H9 (cell line): ENCODE measurements at regions not wholly inside any gene's neighbourhood (a gene's known extent, or its start where the extent isn't known, plus 50 kb on each side); places are given as distances from the start of the nearest gene placed in this dataset.

Experiments used
- DNase-seq: peaks from one replicate; pipeline ENCODE4 v3.0.0-alpha.2; 2017
- H2AFZ ChIP-seq: one replicate; pipeline ENCODE4 v1.6.1; 2013; ENCODE audit warnings: mild to moderate bottlenecking, low read length, control low read depth, moderate library complexity
- H2AK5ac ChIP-seq: 2 replicates; pipeline ENCODE4 v1.6.1; 2013; ENCODE audit warnings: low read length, control low read depth, mixed read lengths; ENCODE audit not compliant: insufficient read length
- H2BK120ac ChIP-seq: one replicate; pipeline ENCODE4 v1.6.1; 2013; ENCODE audit warnings: low read depth, mild to moderate bottlenecking, low read length, control low read depth, inconsistent platforms; ENCODE audit not compliant: poor library complexity, severe bottlenecking
- H2BK12ac ChIP-seq: 2 replicates; pipeline ENCODE4 v1.6.1; 2013; ENCODE audit warnings: low read length, control low read depth, mixed read lengths, low read depth; ENCODE audit not compliant: insufficient read length
- H2BK15ac ChIP-seq: 2 replicates; pipeline ENCODE4 v1.6.1; 2013; ENCODE audit warnings: low read depth, low read length, control low read depth
- H2BK20ac ChIP-seq: one replicate; pipeline ENCODE4 v1.6.1; 2013; ENCODE audit warnings: low read depth, mild to moderate bottlenecking, low read length, control low read depth, inconsistent platforms; ENCODE audit not compliant: poor library complexity, severe bottlenecking
- H2BK5ac ChIP-seq: 2 replicates; pipeline ENCODE4 v1.6.1; 2013; ENCODE audit warnings: low read length, control low read depth, mixed read lengths; ENCODE audit not compliant: insufficient read length
- H3K14ac ChIP-seq: 2 replicates; pipeline ENCODE4 v1.6.1; 2013; ENCODE audit warnings: low read length, control low read depth; ENCODE audit not compliant: insufficient read depth
- H3K18ac ChIP-seq: 2 replicates; pipeline ENCODE4 v1.6.1; 2013; ENCODE audit warnings: low read depth, mild to moderate bottlenecking, mixed read lengths, low read length, control low read depth; ENCODE audit not compliant: insufficient read length
- H3K23ac ChIP-seq: 2 replicates; pipeline ENCODE4 v1.6.1; 2013; ENCODE audit warnings: low read length, control low read depth, mixed read lengths, low read depth; ENCODE audit not compliant: insufficient read length
- H3K23me2 ChIP-seq: 2 replicates; pipeline ENCODE4 v1.6.1; 2013; ENCODE audit warnings: low read depth, mild to moderate bottlenecking, mixed read lengths, low read length, control low read depth; ENCODE audit not compliant: insufficient read length, poor library complexity, severe bottlenecking
- H3K27ac ChIP-seq: 2 replicates; pipeline ENCODE4 v1.5.1; 2013; ENCODE audit warnings: low read length, control low read depth, mixed read lengths, low read depth; ENCODE audit not compliant: insufficient read length
- H3K27me3 ChIP-seq: 2 replicates; pipeline ENCODE4 v1.6.1; 2013; ENCODE audit warnings: low read length, control low read depth, inconsistent platforms; ENCODE audit not compliant: insufficient read depth
- H3K4ac ChIP-seq: 2 replicates; pipeline ENCODE4 v1.6.1; 2013; ENCODE audit warnings: low read depth, mild to moderate bottlenecking, control low read depth, inconsistent platforms, low read length, moderate library complexity
- H3K4me1 ChIP-seq: 2 replicates; pipeline ENCODE4 v1.6.1; 2013; ENCODE audit warnings: low read length, control low read depth, inconsistent platforms; ENCODE audit not compliant: insufficient read depth
- H3K4me2 ChIP-seq: 2 replicates; pipeline ENCODE4 v1.6.1; 2013; ENCODE audit warnings: low read length, control low read depth, mixed read lengths; ENCODE audit not compliant: insufficient read length, insufficient read depth
- H3K56ac ChIP-seq: 2 replicates; pipeline ENCODE4 v1.6.1; 2013; ENCODE audit warnings: low read depth, mild to moderate bottlenecking, mixed read lengths, low read length, control low read depth; ENCODE audit not compliant: insufficient read length
- H3K79me1 ChIP-seq: 2 replicates; pipeline ENCODE4 v1.6.1; 2013; ENCODE audit warnings: low read depth, mild to moderate bottlenecking, moderate library complexity, low read length, control low read depth, inconsistent platforms; ENCODE audit not compliant: insufficient read depth, poor library complexity, severe bottlenecking
- H3K79me2 ChIP-seq: 2 replicates; pipeline ENCODE4 v1.6.1; 2013; ENCODE audit warnings: low read length, control low read depth, inconsistent platforms; ENCODE audit not compliant: insufficient read depth
- H3K9ac ChIP-seq: 2 replicates; pipeline ENCODE4 v1.6.1; 2013; ENCODE audit warnings: low read length, control low read depth, mixed read lengths; ENCODE audit not compliant: insufficient read length; ENCODE audit errors: extremely low read depth
- H3K9me3 ChIP-seq: one replicate; pipeline ENCODE4 v1.6.1; 2013; ENCODE audit warnings: low read depth, low read length, inconsistent platforms; ENCODE audit not compliant: control insufficient read depth
- H3T11ph ChIP-seq: one replicate; pipeline ENCODE4 v1.6.1; 2013; ENCODE audit warnings: mild to moderate bottlenecking, low read length, control low read depth, inconsistent platforms
- H4K20me1 ChIP-seq: one replicate; pipeline ENCODE4 v1.6.1; 2013; ENCODE audit not compliant: control insufficient read depth, insufficient read length, insufficient read depth
- H4K5ac ChIP-seq: 2 replicates; pipeline ENCODE4 v1.6.1; 2013; ENCODE audit warnings: low read depth, mild to moderate bottlenecking, mixed read lengths, low read length, control low read depth; ENCODE audit not compliant: insufficient read length
- H4K8ac ChIP-seq: replicated peaks from 2 replicates; pipeline ENCODE4 v1.6.1; 2013; ENCODE audit warnings: low read length, control low read depth, mixed read lengths, low read depth; ENCODE audit not compliant: insufficient read length
- H4K91ac ChIP-seq: 2 replicates; pipeline ENCODE4 v1.6.1; 2013; ENCODE audit warnings: low read depth, mild to moderate bottlenecking, moderate library complexity, mixed read lengths, low read length, control low read depth; ENCODE audit not compliant: insufficient read length
- H3K27ac Mint-ChIP-seq, 3 experiments: 2 replicates in 2 of 3; 3 replicates in 1 of 3; pipeline ENCODE4 v1.8.0; 2020 to 2021; ENCODE audit warnings: mixed read lengths in 3 of 3, mild to moderate bottlenecking in 1 of 3, moderate library complexity in 1 of 3
- H3K27me3 Mint-ChIP-seq: 2 replicates; pipeline ENCODE4 v1.8.0; 2021; ENCODE audit warnings: low read depth, mild to moderate bottlenecking, moderate library complexity, mixed read lengths
- H3K36me3 Mint-ChIP-seq, 3 experiments: 2 replicates in 2 of 3; 3 replicates in 1 of 3; pipeline ENCODE4 v1.8.0; 2020 to 2021; ENCODE audit warnings: low read depth in 3 of 3, mixed read lengths in 3 of 3; ENCODE audit not compliant: insufficient read depth in 1 of 3
- H3K4me1 Mint-ChIP-seq, 2 experiments: 2 replicates each; pipeline ENCODE4 v1.8.0; 2020; ENCODE audit warnings: mixed read lengths in 2 of 2
- H3K4me3 Mint-ChIP-seq, 2 experiments: 2 replicates in 1 of 2; 3 replicates in 1 of 2; pipeline ENCODE4 v1.8.0; 2020 to 2021; ENCODE audit warnings: mild to moderate bottlenecking in 2 of 2, mixed read lengths in 2 of 2, moderate library complexity in 1 of 2
- H3K9me3 Mint-ChIP-seq, 2 experiments: 2 replicates in 1 of 2; 3 replicates in 1 of 2; pipeline ENCODE4 v1.8.0; 2020; ENCODE audit warnings: mild to moderate bottlenecking in 2 of 2, mixed read lengths in 2 of 2, moderate library complexity in 1 of 2
- CTCF ChIP-seq: fragments of 200-600 bp; sonication (generic); conservative IDR thresholded peaks from 3 replicates; pipeline ENCODE4 v1.8.0; 2021; ENCODE audit warnings: antibody characterized with exemption, mild to moderate bottlenecking
- WGBS: extraction: QIAGEN DNeasy Blood & Tissue Kit; methylation state at CpG from one replicate; pipeline ENCODE4 v1.1.7; 2013; ENCODE audit warnings: missing lambda C conversion rate, low lambda C conversion rate, mixed read lengths; ENCODE audit not compliant: insufficient read length; ENCODE audit errors: extremely low coverage; 5-methylcytosine and 5-hydroxymethylcytosine counted together

- no peak overlapping the region for H3T11ph ChIP-seq
- H3K4ac ChIP-seq: no peak overlapping the region
- H2BK12ac ChIP-seq: no peak overlapping the region
- no peaks in the 10 kb centered on the region for H3K4me1 ChIP-seq
- H2AK5ac ChIP-seq: no peak overlapping the region
- no peaks in the 10 kb centered on the region for H3K79me1 ChIP-seq
- no peak overlapping the region for H3K9ac ChIP-seq
- Mint-ChIP-seq H3K36me3 (no peaks in the 10 kb centered on the region), H3K27ac (no peak overlapping the region), H3K27me3 (no peaks in the 10 kb centered on the region), H3K4me3 (no peak overlapping the region), H3K9me3 (no peaks in the 10 kb centered on the region), H3K4me1 (no peaks in the 10 kb centered on the region)
- no peak for TF ChIP-seq CTCF
- H2BK5ac ChIP-seq: no peak overlapping the region
- H2BK120ac ChIP-seq: no peak overlapping the region
- no peaks in the 10 kb centered on the region for H3K79me2 ChIP-seq
- H4K20me1 ChIP-seq: no peaks in the 10 kb centered on the region
- H4K5ac ChIP-seq: no peak overlapping the region
- H3K56ac ChIP-seq: no peak overlapping the region
- no peak overlapping the region for H4K8ac ChIP-seq
- no peaks in the 10 kb centered on the region for H3K27me3 ChIP-seq
- no peak for DNase-seq
- no peak overlapping the region for H3K23ac ChIP-seq
- no peak overlapping the region for H3K4me2 ChIP-seq
- no peak overlapping the region for H2BK20ac ChIP-seq
- H3K18ac ChIP-seq: no peak overlapping the region
- no peak overlapping the region for H2BK15ac ChIP-seq
- no peak overlapping the region for H2AFZ ChIP-seq
- no peak overlapping the region for H3K27ac ChIP-seq
- H3K9me3 ChIP-seq: no peaks in the 10 kb centered on the region
- WGBS: no CpG with 5 or more reads among the region's 1 CpG
- no peak overlapping the region for H4K91ac ChIP-seq
- H3K14ac ChIP-seq: no peak overlapping the region
- no peaks in the 10 kb centered on the region for H3K23me2 ChIP-seq
These were observed 1513.0 kb downstream of the STIM2 start for GRCh38 chr4:28373601-28374000.
